Rectal smooth muscle tissue (tissue), 1 donor: ENCODE measurements at regions not wholly inside any gene's neighbourhood (a gene's known extent, or its start where the extent isn't known, plus 50 kb on each side); places are given as distances from the start of the nearest gene placed in this dataset.
"Not testable (repeated sequence)": the region's sequence is repeated elsewhere in the genome, so short reads cannot be mapped to it uniquely, and the experiment has no call there.

Experiments used
- H3K27ac ChIP-seq: one replicate; pipeline ENCODE4 v1.7.0; 2013; ENCODE audit warnings: low read depth, low read length, inconsistent platforms
- H3K27me3 ChIP-seq: one replicate; pipeline ENCODE4 v1.7.0; 2013; ENCODE audit warnings: low read length; ENCODE audit not compliant: control insufficient read depth, insufficient read depth
- H3K36me3 ChIP-seq: one replicate; pipeline ENCODE4 v1.7.0; 2013; ENCODE audit warnings: low read length; ENCODE audit not compliant: control insufficient read depth, insufficient read depth
- H3K4me1 ChIP-seq: one replicate; pipeline ENCODE4 v1.7.0; 2013; ENCODE audit warnings: low read length; ENCODE audit not compliant: control insufficient read depth, insufficient read depth
- H3K4me3 ChIP-seq: one replicate; pipeline ENCODE4 v1.7.0; 2013; ENCODE audit warnings: low read length
- H3K9ac ChIP-seq: one replicate; pipeline ENCODE4 v1.7.0; 2013; ENCODE audit warnings: low read length

- H3K36me3 ChIP-seq, result no peaks in the 10 kb centered on the region
- H3K27me3 ChIP-seq, result no peaks in the 10 kb centered on the region
- no peak overlapping the region for H3K27ac ChIP-seq
- no peak overlapping the region for H3K4me3 ChIP-seq
- H3K4me1 ChIP-seq, result no peaks in the 10 kb centered on the region
- no peak overlapping the region for H3K9ac ChIP-seq
Measured at GRCh38 chr2:136715146-136715545, 50.2 kb upstream of the THSD7B start.

GRCh38 chr2:136714452-136714951, 50.8 kb upstream of the THSD7B start:
- Histone ChIP-seq H3K4me1 (no peaks in the 10 kb centered on the region), H3K27me3 (no peaks in the 10 kb centered on the region), H3K4me3 (no peak overlapping the region), H3K9ac (no peak overlapping the region), H3K36me3 (no peaks in the 10 kb centered on the region), H3K27ac (no peak overlapping the region)

GRCh38 chr2:136713739-136714138, 51.6 kb upstream of the THSD7B start:
- no peak overlapping the region for H3K9ac ChIP-seq

GRCh38 chr2:136705336-136705735, 60.0 kb upstream of the THSD7B start:
- no peak overlapping the region for H3K4me3 ChIP-seq
- no peaks in the 10 kb centered on the region for H3K4me1 ChIP-seq
- H3K27me3 ChIP-seq, result no peaks in the 10 kb centered on the region
- H3K9ac ChIP-seq, result no peak overlapping the region
- no peaks in the 10 kb centered on the region for H3K36me3 ChIP-seq
- H3K27ac ChIP-seq, result no peak overlapping the region

More at GRCh38 chr2:136713739-136714138, 51.6 kb upstream of the THSD7B start:
- H3K4me3 ChIP-seq, result no peak overlapping the region
- no peak overlapping the region for H3K27ac ChIP-seq
- no peaks in the 10 kb centered on the region for H3K4me1 ChIP-seq
- H3K36me3 ChIP-seq, result no peaks in the 10 kb centered on the region
- H3K27me3 ChIP-seq, result no peaks in the 10 kb centered on the region

- Histone ChIP-seq H3K4me3 (no peak overlapping the region), H3K36me3 (no peaks in the 10 kb centered on the region), H3K27me3 (no peaks in the 10 kb centered on the region), H3K9ac (no peak overlapping the region), H3K27ac (no peak overlapping the region), H3K4me1 (no peaks in the 10 kb centered on the region)
Measured at GRCh38 chr2:136703214-136703613, 62.1 kb upstream of the THSD7B start.

- Histone ChIP-seq H3K27me3 (no peaks in the 10 kb centered on the region), H3K4me1 (no peaks in the 10 kb centered on the region), H3K27ac (no peak overlapping the region), H3K36me3 (no peaks in the 10 kb centered on the region), H3K4me3 (no peak overlapping the region), H3K9ac (no peak overlapping the region)
Measured at GRCh38 chr2:136696438-136696837, 68.9 kb upstream of the THSD7B start.

DNA sequence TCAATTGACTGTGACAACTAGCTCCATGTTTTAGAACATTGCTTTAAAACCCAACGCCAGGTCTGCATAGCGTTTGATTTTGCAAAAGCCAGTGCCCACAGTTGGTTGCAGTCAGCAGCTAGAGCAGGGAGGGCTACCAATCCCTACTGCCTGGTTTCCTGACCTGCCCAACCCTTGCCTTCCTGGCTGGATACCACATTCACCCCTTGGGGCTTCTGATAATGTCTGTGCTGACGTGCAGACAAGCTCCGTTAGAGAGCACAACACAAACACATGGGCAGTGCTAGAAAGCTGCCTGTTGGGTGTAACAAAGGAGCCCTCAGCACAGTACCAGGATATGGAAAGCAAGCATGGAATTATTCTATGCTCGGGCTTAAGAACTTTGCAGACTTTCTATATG, 71.4 kb upstream of the THSD7B start:
- H3K4me3 ChIP-seq, result no peak overlapping the region
- H3K9ac ChIP-seq, result no peak overlapping the region
- H3K36me3 ChIP-seq, result no peaks in the 10 kb centered on the region
- H3K27ac ChIP-seq, result no peak overlapping the region
- H3K27me3 ChIP-seq, result no peaks in the 10 kb centered on the region
- H3K4me1 ChIP-seq, result no peaks in the 10 kb centered on the region

GRCh38 chr2:136680079-136680478, 85.3 kb upstream of the THSD7B start:
- not testable (repeated sequence) for H3K36me3 ChIP-seq, H3K4me1 ChIP-seq, H3K4me3 ChIP-seq, H3K27me3 ChIP-seq, H3K9ac ChIP-seq, H3K27ac ChIP-seq

- no peaks in the 10 kb centered on the region for H3K4me1 ChIP-seq
- H3K27me3 ChIP-seq, result no peaks in the 10 kb centered on the region
- no peak overlapping the region for H3K4me3 ChIP-seq
- no peaks in the 10 kb centered on the region for H3K36me3 ChIP-seq
- no peak overlapping the region for H3K27ac ChIP-seq
- H3K9ac ChIP-seq, result no peak overlapping the region
Measured at GRCh38 chr2:136665736-136666135, 99.6 kb upstream of the THSD7B start.

- Histone ChIP-seq H3K27ac (no peak overlapping the region), H3K4me3 (no peak overlapping the region), H3K9ac (no peak overlapping the region), H3K27me3 (no peaks in the 10 kb centered on the region), H3K4me1 (no peaks in the 10 kb centered on the region), H3K36me3 (no peaks in the 10 kb centered on the region)
Measured at GRCh38 chr2:136664713-136665405, 100.5 kb upstream of the THSD7B start.

- no peak overlapping the region for H3K9ac ChIP-seq
- H3K4me3 ChIP-seq, result no peak overlapping the region
- no peaks in the 10 kb centered on the region for H3K27me3 ChIP-seq
- H3K27ac ChIP-seq, result no peak overlapping the region
- H3K36me3 ChIP-seq, result no peaks in the 10 kb centered on the region
- H3K4me1 ChIP-seq, result no peaks in the 10 kb centered on the region
Measured at GRCh38 chr2:136658201-136658600, 107.1 kb upstream of the THSD7B start.

DNA sequence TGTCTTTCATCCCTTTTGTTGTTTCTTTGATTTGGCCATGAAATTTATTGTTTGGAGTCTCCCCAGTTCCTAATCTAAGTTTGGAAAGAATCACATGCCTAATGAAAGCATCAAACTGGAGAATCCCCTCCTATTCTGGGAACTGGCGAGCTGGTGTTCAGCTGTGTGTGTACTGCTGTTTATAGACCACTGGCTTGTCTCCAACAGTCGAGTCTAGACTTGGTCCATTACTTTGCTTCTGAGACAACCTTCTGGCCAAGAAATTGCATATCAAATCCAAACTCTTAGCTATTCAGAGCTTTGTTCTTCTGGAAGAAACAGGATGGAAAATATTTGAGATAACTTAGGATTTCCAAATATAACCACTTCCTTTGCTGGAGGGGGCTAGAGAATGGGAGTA, 111.5 kb upstream of the THSD7B start:
- Histone ChIP-seq H3K9ac (no peak overlapping the region), H3K4me3 (no peak overlapping the region), H3K36me3 (no peaks in the 10 kb centered on the region), H3K4me1 (no peaks in the 10 kb centered on the region), H3K27me3 (no peaks in the 10 kb centered on the region), H3K27ac (no peak overlapping the region)

- no peak overlapping the region for H3K27ac ChIP-seq
- H3K4me1 ChIP-seq, result no peaks in the 10 kb centered on the region
- H3K4me3 ChIP-seq, result no peak overlapping the region
- H3K9ac ChIP-seq, result no peak overlapping the region
- H3K36me3 ChIP-seq, result no peaks in the 10 kb centered on the region
- H3K27me3 ChIP-seq, result no peaks in the 10 kb centered on the region
Measured at GRCh38 chr2:136651456-136652010, 113.8 kb upstream of the THSD7B start.
